HL-60/S4 (cell line): ENCODE measurements at regions not wholly inside any gene's neighbourhood (a gene's known extent, or its start where the extent isn't known, plus 50 kb on each side); places are given as distances from the start of the nearest gene placed in this dataset.

Experiments used
- in situ Hi-C: fragments of 300-500 bp; cut with MboI; formaldehyde crosslinking; loops from 2 replicates; pipeline ENCODE4 v1.14.3; 2022; ENCODE audit warnings: low sequenced_read_pairs

DNA sequence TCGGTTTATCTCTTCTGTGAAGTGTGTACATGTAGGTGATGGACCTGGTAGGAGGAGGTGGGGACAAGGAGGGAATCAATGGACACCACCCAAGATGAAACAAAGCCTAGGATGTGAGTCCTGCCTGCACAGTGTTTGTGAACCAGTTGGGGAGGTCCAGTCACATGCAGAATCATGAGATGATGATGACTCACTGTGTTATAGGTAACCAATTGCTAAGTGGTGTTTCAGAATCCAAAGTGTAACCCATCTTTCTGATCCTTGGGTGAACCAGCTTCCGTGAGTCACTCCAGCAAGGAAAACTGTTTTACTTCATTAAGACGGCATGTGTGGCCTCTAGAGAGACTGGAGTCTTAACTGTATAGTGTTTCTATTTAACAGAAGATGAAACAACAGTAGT is 57.9 kb upstream of the HPF1 start:
- in situ Hi-C loops: loop anchor here (25.0 kb wide), 1 partner anchor 222 kb away; the partner anchor contains the start of gene MFAP3L

DNA sequence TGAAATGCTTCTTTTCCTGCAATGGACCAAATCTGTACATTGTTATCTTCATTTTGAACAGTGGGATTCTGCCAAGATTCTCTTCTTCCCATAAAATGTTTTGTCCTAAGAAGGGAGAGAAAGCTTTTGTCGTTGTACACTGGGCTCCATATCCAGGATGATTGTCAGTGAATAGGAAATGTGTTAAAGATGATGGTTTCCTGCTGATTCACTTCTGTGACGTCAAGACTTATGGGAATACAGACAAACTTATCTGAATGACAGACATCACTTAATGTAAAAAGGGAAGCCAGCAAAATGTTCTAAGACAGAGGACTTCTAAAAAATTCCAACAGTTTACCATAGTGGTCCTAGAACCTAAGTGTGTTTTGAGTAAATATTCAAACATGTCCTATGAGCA is 53.7 kb upstream of the HPF1 start:
- in situ Hi-C loops: loop anchor here (25.0 kb wide), 1 partner anchor 226 kb away; the partner anchor contains the start of gene MFAP3L

GRCh38 chr4:169810325-169811323 is 52.9 kb upstream of the HPF1 start:
- in situ Hi-C loops: loop anchor here (25.0 kb wide), 1 partner anchor 227 kb away; the partner anchor contains the start of gene MFAP3L

- in situ Hi-C loops: loop anchor here (25.0 kb wide), 1 partner anchor 229 kb away; the partner anchor contains the start of gene MFAP3L
Observed at GRCh38 chr4:169807934-169808509, 50.3 kb upstream of the HPF1 start.
